ENCODE measurements at regions not wholly inside any gene's neighbourhood (a gene's known extent, or its start where the extent isn't known, plus 50 kb on each side); places are given as distances from the start of the nearest gene placed in this dataset.

GRCh38 chr2:120887320-120887697 is 151.6 kb downstream of the GLI2 start:
- intact Hi-C loops (cut with micrococcal nuclease): no loop called here
- no peaks in the 10 kb centered on the region for H3K4me1 Mint-ChIP-seq
- POLR2A ChIA-PET: no interaction called here
- 89% methylated on average over 11 of the region's 11 CpGs for WGBS (ENCODE audit: insufficient coverage)
- Histone ChIP-seq H3K36me3 (replicated peaks in 1 of 2; ENCODE audit: control extremely low read depth in 1 of 2, control insufficient read depth in 1 of 2, extremely low read depth in 1 of 2, insufficient read depth in 2 of 2, low read length in 1 of 2) (no peaks in the 10 kb centered on the region), H3K79me2 (ENCODE audit: control insufficient read depth, insufficient read depth, low read length) (no peaks in the 10 kb centered on the region), H3K4me3 (ENCODE audit: control extremely low read depth in 1 of 5, extremely low read depth in 1 of 5, insufficient read depth in 1 of 5, low read depth in 2 of 5, low read length in 4 of 5) (no peak overlapping the region), H2AFZ (ENCODE audit: insufficient read depth, low read depth, low read length, poor library complexity, severe bottlenecking) (no peak overlapping the region), H3K27ac (ENCODE audit: low read length in 2 of 2) (no peak overlapping the region), H3K4me1 (ENCODE audit: control insufficient read depth in 2 of 2, insufficient read depth in 2 of 2, low read length in 2 of 2) (no peaks in the 10 kb centered on the region), H3K27me3 (replicated peaks in 1 of 4; ENCODE audit: control extremely low read depth in 1 of 4, control insufficient read depth in 3 of 4, insufficient read depth in 4 of 4, low read length in 3 of 4) (no peaks in the 10 kb centered on the region), H3K4me2 (replicated peaks; ENCODE audit: low read depth, low read length, poor library complexity, severe bottlenecking) (no peak overlapping the region), H4K20me1 (ENCODE audit: control insufficient read depth, insufficient read depth, low read length, poor library complexity, severe bottlenecking) (no peaks in the 10 kb centered on the region), H3K9ac (ENCODE audit: low read length) (no peak overlapping the region), H3K9me3 (ENCODE audit: control extremely low read depth in 1 of 3, control insufficient read depth in 2 of 3, insufficient read depth in 1 of 3, low read length in 2 of 3) (peaks cover 0 to 2% (median 0%) of the 10 kb centered on the region in 3 donors)
- DNase-seq: no peak
- no peaks in the 10 kb centered on the region for H3K9me3 Mint-ChIP-seq (ENCODE audit: insufficient read depth)
- H3K27me3 Mint-ChIP-seq: no peaks in the 10 kb centered on the region
- no peak overlapping the region for H3K4me3 Mint-ChIP-seq
- H3K27ac Mint-ChIP-seq: no peak overlapping the region
- CTCF ChIA-PET: no interaction called here
- TF ChIP-seq EZH2 (IDR thresholded peaks at IDR 0.05; ENCODE audit: borderline replicate concordance, insufficient read depth, low read depth, low read length, poor library complexity, severe bottlenecking): no peak
- no peak for TF ChIP-seq CTCF (IDR thresholded peaks at IDR 0.05)
- no peak for ATAC-seq (ENCODE audit: low read depth)

- Histone ChIP-seq H3K4me2 (replicated peaks; ENCODE audit: low read depth, low read length, poor library complexity, severe bottlenecking) (no peak overlapping the region), H2AFZ (ENCODE audit: insufficient read depth, low read depth, low read length, poor library complexity, severe bottlenecking) (no peak overlapping the region), H3K79me2 (ENCODE audit: control insufficient read depth, insufficient read depth, low read length) (no peaks in the 10 kb centered on the region), H3K4me3 (ENCODE audit: control extremely low read depth in 1 of 5, extremely low read depth in 1 of 5, insufficient read depth in 1 of 5, low read depth in 2 of 5, low read length in 4 of 5) (no peak overlapping the region), H3K9me3 (ENCODE audit: control extremely low read depth in 1 of 3, control insufficient read depth in 2 of 3, insufficient read depth in 1 of 3, low read length in 2 of 3) (peaks cover 0 to 3% (median 0%) of the 10 kb centered on the region in 3 donors), H3K27me3 (replicated peaks in 1 of 4; ENCODE audit: control extremely low read depth in 1 of 4, control insufficient read depth in 3 of 4, insufficient read depth in 4 of 4, low read length in 3 of 4) (no peaks in the 10 kb centered on the region), H3K27ac (ENCODE audit: low read length in 2 of 2) (no peak overlapping the region), H4K20me1 (ENCODE audit: control insufficient read depth, insufficient read depth, low read length, poor library complexity, severe bottlenecking) (no peaks in the 10 kb centered on the region), H3K9ac (ENCODE audit: low read length) (no peak overlapping the region), H3K4me1 (ENCODE audit: control insufficient read depth in 2 of 2, insufficient read depth in 2 of 2, low read length in 2 of 2) (no peaks in the 10 kb centered on the region), H3K36me3 (replicated peaks in 1 of 2; ENCODE audit: control extremely low read depth in 1 of 2, control insufficient read depth in 1 of 2, extremely low read depth in 1 of 2, insufficient read depth in 2 of 2, low read length in 1 of 2) (no peaks in the 10 kb centered on the region)
- WGBS (ENCODE audit: insufficient coverage): 91% methylated on average over 14 of the region's 14 CpGs
- no peak for ATAC-seq (ENCODE audit: low read depth)
- TF ChIP-seq EZH2 (IDR thresholded peaks at IDR 0.05; ENCODE audit: borderline replicate concordance, insufficient read depth, low read depth, low read length, poor library complexity, severe bottlenecking): no peak
- no peak for TF ChIP-seq CTCF (IDR thresholded peaks at IDR 0.05)
- DNase-seq: no peak
- H3K4me1 Mint-ChIP-seq: no peaks in the 10 kb centered on the region
- no peaks in the 10 kb centered on the region for H3K27me3 Mint-ChIP-seq
- H3K4me3 Mint-ChIP-seq: no peak overlapping the region
- H3K27ac Mint-ChIP-seq: no peak overlapping the region
- intact Hi-C loops (cut with micrococcal nuclease): no loop called here
- no peaks in the 10 kb centered on the region for H3K9me3 Mint-ChIP-seq (ENCODE audit: insufficient read depth)
- ChIA-PET POLR2A (no interaction called here), CTCF (no interaction called here)
Measured at GRCh38 chr2:120887741-120888231, 152.1 kb downstream of the GLI2 start.

Measured in B cell (primary cell).